HepG2 (cell line): ENCODE measurements at regions not wholly inside any gene's neighbourhood (a gene's known extent, or its start where the extent isn't known, plus 50 kb on each side); places are given as distances from the start of the nearest gene placed in this dataset.

Experiments
- ATAC-seq: fragments of 200-7000 bp; cut with Tn5 transposase; 3 replicates; pipeline ENCODE4 v1.9.1; 2020; ENCODE audit warnings: mild to moderate bottlenecking, moderate library complexity
- BruUV-seq: library from RNA; stranded (reverse); fragments of 400-500 nt; replicated peaks from 2 replicates; lab custom pipeline; 2021; lab: Mats Ljungman, UMichigan
- CTCF ChIA-PET: fragments of 300-600 bp; formaldehyde crosslinking; extraction: SDS; loops from one replicate; lab custom pipeline; 2021; ENCODE audit warnings: low total read pairs, inconsistent platforms, low intra/inter-chr PET ratio; lab: Yijun Ruan, JAX
- POLR2A ChIA-PET: fragments of 350-600 bp; sonication (Branson Sonifier 250); formaldehyde crosslinking; loops from one replicate; lab custom pipeline; 2020; ENCODE audit warnings: antibody characterized with exemption, inconsistent platforms; lab: Yijun Ruan, JAX
- DNase-seq: peaks from one replicate; pipeline ENCODE4 v3.0.0-alpha.2; 2015; ENCODE audit warnings: low spot score
- FAIRE-seq: peaks from 3 replicates; lab custom pipeline; 2011; peaks lifted over from hg19 to GRCh38; lab: Jason Lieb, UNC
- H2AFZ ChIP-seq: one replicate; pipeline ENCODE4 v1.6.1; 2011; ENCODE audit warnings: low read length, inconsistent platforms
- H3K27ac ChIP-seq: fragments of 300-600 bp; 3 replicates; pipeline ENCODE4 v1.8.0; 2011; ENCODE audit warnings: mixed run types, mild to moderate bottlenecking, mixed read lengths, low read length, inconsistent platforms; ENCODE audit not compliant: insufficient read depth; ENCODE audit errors: extremely low read length
- H3K27me3 ChIP-seq, 2 experiments: fragments of 200-600 bp in 1 of 2; 2 replicates in 1 of 2; 3 replicates in 1 of 2; pipeline versions ENCODE4 v1.6.0 to v1.8.0; 2011; ENCODE audit warnings: low read length in 2 of 2, mild to moderate bottlenecking in 2 of 2, moderate library complexity in 2 of 2, inconsistent platforms in 1 of 2; ENCODE audit not compliant: insufficient read depth in 2 of 2, control insufficient read depth in 1 of 2
- H3K36me3 ChIP-seq, 2 experiments: fragments of 200-600 bp in 1 of 2; replicated peaks in 1 of 2; 2 replicates in 1 of 2; 3 replicates in 1 of 2; pipeline versions ENCODE4 v1.5.1 to v1.8.0; 2011; ENCODE audit warnings: low read length in 2 of 2, inconsistent platforms in 1 of 2; ENCODE audit not compliant: insufficient read depth in 2 of 2, control insufficient read depth in 1 of 2
- H3K4me1 ChIP-seq: 2 replicates; pipeline ENCODE4 v1.5.1; 2012; ENCODE audit warnings: low read length, inconsistent platforms; ENCODE audit not compliant: insufficient read depth
- H3K4me2 ChIP-seq: 2 replicates; pipeline ENCODE4 v1.6.0; 2011; ENCODE audit warnings: low read depth, low read length, inconsistent platforms
- H3K4me3 ChIP-seq, 3 experiments: fragments of 200-600 bp in 1 of 3; sonication (generic), shearing (Covaris generic) in 1 of 3; replicated peaks in 1 of 3; 2 replicates each; pipeline ENCODE4 v1.5.1; 2011 to 2016; ENCODE audit warnings: low read length in 3 of 3, inconsistent platforms in 2 of 3, low read depth in 2 of 3, mild to moderate bottlenecking in 2 of 3, control low read depth in 1 of 3, mixed read lengths in 1 of 3; ENCODE audit not compliant: insufficient read depth in 1 of 3
- H3K79me2 ChIP-seq: one replicate; pipeline ENCODE4 v1.6.1; 2011; ENCODE audit warnings: low read length, inconsistent platforms; ENCODE audit not compliant: insufficient read depth
- H3K9ac ChIP-seq: 2 replicates; pipeline ENCODE4 v1.6.0; 2011; ENCODE audit warnings: mild to moderate bottlenecking, low read depth, low read length, inconsistent platforms; ENCODE audit not compliant: insufficient read depth
- H3K9me3 ChIP-seq: 2 replicates; pipeline ENCODE4 v1.5.1; 2012; ENCODE audit warnings: mild to moderate bottlenecking, low read length
- H4K20me1 ChIP-seq: 2 replicates; pipeline ENCODE4 v1.6.0; 2011; ENCODE audit warnings: inconsistent platforms, mild to moderate bottlenecking, low read length, moderate library complexity; ENCODE audit not compliant: insufficient read depth
- CREB1 ChIP-seq, 2 experiments: fragments of 450-650 bp in 1 of 2; IDR thresholded peaks; 2 replicates each; pipeline ENCODE4 v1.6.1; 2016 to 2017; ENCODE audit warnings: control low read depth in 1 of 2, mild to moderate bottlenecking in 1 of 2, missing compliant biosample characterization in 1 of 2, missing genetic modification characterization in 1 of 2
- CSRNP2 ChIP-seq: sonication (generic); formaldehyde crosslinking; conservative IDR thresholded peaks from 2 replicates; pipeline ENCODE4 v1.8.0; 2022; ENCODE audit warnings: low read depth, missing genetic modification reagents
- DMAP1 ChIP-seq: IDR thresholded peaks from 2 replicates; pipeline ENCODE4 v1.6.1; 2016
- DRAP1 ChIP-seq: IDR thresholded peaks from 2 replicates; pipeline ENCODE4 v1.6.1; 2016; ENCODE audit warnings: missing genetic modification reagents, missing compliant biosample characterization
- HOXA9 ChIP-seq: sonication (generic); formaldehyde crosslinking; IDR thresholded peaks from 2 replicates; pipeline ENCODE4 v1.8.1; 2022; ENCODE audit warnings: missing genetic modification reagents, mild to moderate bottlenecking, moderate library complexity, borderline replicate concordance
- KDM2A ChIP-seq: sonication (generic); formaldehyde crosslinking; IDR thresholded peaks from 2 replicates; pipeline ENCODE4 v1.4.0; 2020; ENCODE audit warnings: low read depth, missing genetic modification reagents, borderline replicate concordance
- MTA3 ChIP-seq: sonication (generic); formaldehyde crosslinking; IDR thresholded peaks from 2 replicates; pipeline ENCODE4 v1.4.0; 2020; ENCODE audit warnings: missing genetic modification reagents
- PHF20 ChIP-seq: sonication (generic); formaldehyde crosslinking; IDR thresholded peaks from 2 replicates; pipeline ENCODE4 v1.5.0; 2020; ENCODE audit warnings: mild to moderate bottlenecking, missing genetic modification reagents
- SP2 ChIP-seq: sonication (generic); formaldehyde crosslinking; IDR thresholded peaks from 2 replicates; pipeline ENCODE4 v1.5.1; 2020; ENCODE audit warnings: mild to moderate bottlenecking, missing genetic modification reagents
- TARDBP ChIP-seq: sonication (generic); formaldehyde crosslinking; IDR thresholded peaks from 2 replicates; pipeline ENCODE4 v1.8.0; 2022; ENCODE audit warnings: mild to moderate bottlenecking, missing genetic modification reagents
- ZNF124 ChIP-seq: sonication (generic); formaldehyde crosslinking; IDR thresholded peaks from 2 replicates; pipeline ENCODE4 v1.4.0; 2020; ENCODE audit warnings: missing genetic modification reagents
- ZNF317 ChIP-seq: sonication (generic); formaldehyde crosslinking; IDR thresholded peaks from 2 replicates; pipeline ENCODE4 v1.5.0; 2020; ENCODE audit warnings: mild to moderate bottlenecking, missing genetic modification reagents
- ZNF441 ChIP-seq: sonication (generic); formaldehyde crosslinking; IDR thresholded peaks from 2 replicates; pipeline ENCODE4 v1.7.0; 2021; ENCODE audit warnings: missing genetic modification reagents, borderline replicate concordance
- WGBS: methylation state at CpG from one replicate; pipeline ENCODE4 v1.1.6; 2017; ENCODE audit warnings: low lambda C conversion rate; 5-methylcytosine and 5-hydroxymethylcytosine counted together
- in situ Hi-C: cut with HindIII; loops from 2 replicates; pipeline ENCODE4 v1.10.0; 2017; ENCODE audit warnings: low pct_unique_long_range_greater_than_20kb; ENCODE audit not compliant: extremely low pct_ligation_motif_present
- intact Hi-C: fragments of 100-400 bp; cut with micrococcal nuclease; formaldehyde crosslinking; loops from one replicate; pipeline ENCODE4 v1.10.0; 2022; ENCODE audit not compliant: unreplicated experiment
- TF ChIP-seq, protein P1 (sequence below): sonication (generic); formaldehyde crosslinking; IDR thresholded peaks from 2 replicates; pipeline ENCODE4 v1.4.0; 2020; ENCODE audit warnings: mild to moderate bottlenecking, missing genetic modification reagents

DNA sequence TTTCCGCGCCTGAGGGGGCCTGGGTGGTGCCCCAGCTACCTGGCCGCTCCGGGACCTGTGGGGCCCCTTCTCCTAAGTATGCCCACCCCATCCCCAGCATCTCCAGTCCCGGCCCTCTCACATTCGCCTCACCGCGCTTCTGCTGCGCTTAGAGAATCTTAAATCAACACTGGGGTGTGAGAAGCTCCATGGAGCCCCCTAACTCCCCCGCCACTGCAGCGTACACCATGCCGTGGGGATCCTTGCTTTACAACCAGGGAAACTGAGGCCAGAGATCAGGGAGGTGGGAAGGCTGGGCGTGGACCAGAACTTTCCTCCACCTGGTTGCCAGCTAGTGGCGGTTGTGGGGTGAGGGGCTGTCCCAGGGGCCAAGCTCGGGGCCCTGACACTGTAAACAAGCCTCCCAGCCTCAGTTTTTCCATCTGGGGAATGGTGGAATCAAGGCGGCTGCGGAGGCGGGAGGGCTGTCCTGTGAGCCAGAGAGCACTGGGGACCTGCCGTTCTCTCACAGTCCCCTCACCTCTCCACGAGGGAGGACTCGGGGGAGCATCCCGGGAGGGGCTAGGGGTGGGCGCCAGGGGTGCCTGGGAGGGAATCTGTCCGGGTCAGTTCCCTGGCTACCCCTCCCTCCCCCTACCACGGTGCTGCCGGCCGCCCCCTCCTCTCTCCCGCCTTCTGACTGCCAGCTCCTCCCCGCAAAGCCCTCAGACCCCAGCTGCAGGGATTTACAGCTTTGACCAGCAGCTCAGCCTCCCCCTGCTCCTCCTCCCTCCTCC, 161.2 kb downstream of the C9orf50 start (continued):
- TF ChIP-seq ZNF441 (CRISPR knock-in tag) (peak; percentile 7; the same call in 1 of the 2 replicates), TARDBP (CRISPR knock-in tag) (0 out of 2 replicates have a peak, but pooled peaks have one; percentile 8), ZNF317 (CRISPR knock-in tag) (no peak), KDM2A (CRISPR knock-in tag) (0 out of 2 replicates have a peak, but pooled peaks have one; percentile 2)

DNA sequence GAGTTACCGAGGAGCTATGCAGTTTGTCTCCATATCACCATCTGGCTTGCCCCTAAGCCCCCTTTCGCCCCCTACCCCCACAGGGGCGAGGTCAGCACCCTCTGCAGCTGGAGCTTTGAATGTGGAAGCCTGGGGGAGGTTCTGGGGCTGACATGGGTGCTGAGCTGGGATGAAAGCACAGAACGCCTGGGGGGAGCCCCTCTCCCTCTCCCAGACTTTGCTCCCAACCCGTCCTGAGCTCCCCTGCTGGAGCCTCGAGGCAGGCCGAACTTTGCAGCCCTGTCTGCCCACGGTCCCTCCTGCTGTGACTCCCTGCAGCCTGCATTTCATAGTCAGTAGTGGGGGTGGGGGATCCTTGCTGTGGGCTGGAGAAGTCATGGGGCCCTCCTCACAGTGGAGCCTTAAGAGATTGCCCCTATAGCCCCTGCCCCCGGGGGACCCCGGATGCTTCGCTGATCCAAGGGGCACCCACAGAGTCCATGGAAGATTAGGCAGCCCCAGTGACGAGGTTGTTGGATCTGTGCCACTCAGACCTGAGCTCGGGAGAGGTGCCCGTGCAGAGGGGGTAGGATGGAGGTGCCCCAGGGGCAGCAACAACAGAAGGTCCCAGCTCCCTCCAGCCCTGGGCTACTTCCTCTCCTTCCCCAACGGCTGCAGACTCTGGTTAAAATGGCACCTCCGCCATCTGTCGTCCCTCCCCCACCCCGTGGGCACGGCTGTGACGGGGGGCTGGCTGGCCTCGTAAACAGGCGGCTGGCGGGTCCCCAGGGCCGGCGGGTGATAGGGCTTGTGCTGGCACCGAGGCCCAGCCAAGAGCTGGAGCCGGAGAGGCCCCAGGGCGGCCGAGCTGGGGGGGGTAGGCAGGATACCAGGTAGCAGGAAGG, 162.0 kb downstream of the C9orf50 start:
- in situ Hi-C loops = no loop called here
- Histone ChIP-seq H3K36me3 (no peaks in the 10 kb centered on the region), H3K79me2 (no peaks in the 10 kb centered on the region), H3K4me3 (peak overlapping the region; percentile 21 to 70 (median 40)), H3K27ac (peak overlapping the region; percentile 44), H3K27me3 (peaks cover under 1 to 5% of the 10 kb centered on the region in 2 experiments; a peak in 2 of 5 replicates), H3K4me2 (peak overlapping the region; percentile 99), H3K4me1 (peaks cover 46% of the 10 kb centered on the region), H3K9me3 (no peaks in the 10 kb centered on the region), H4K20me1 (no peaks in the 10 kb centered on the region), H2AFZ (no peak overlapping the region), H3K9ac (peak overlapping the region; percentile 57)
- 0% methylated on average over 11 of the region's 29 CpGs for WGBS
- POLR2A ChIA-PET = interaction anchor here (0.7 to 4.3 kb wide), 24 partner anchors 11 to 285 kb away, joined by 3 to 53 read pairs (median 6); partner anchors contain the start of gene IER5L
- no peak for DNase-seq
- no TSS peak for BruUV-seq
- peak; percentile 63 for ATAC-seq
- no peak for FAIRE-seq
- CTCF ChIA-PET = no interaction called here
- intact Hi-C loops = no loop called here
- TF ChIP-seq, protein P1, sequence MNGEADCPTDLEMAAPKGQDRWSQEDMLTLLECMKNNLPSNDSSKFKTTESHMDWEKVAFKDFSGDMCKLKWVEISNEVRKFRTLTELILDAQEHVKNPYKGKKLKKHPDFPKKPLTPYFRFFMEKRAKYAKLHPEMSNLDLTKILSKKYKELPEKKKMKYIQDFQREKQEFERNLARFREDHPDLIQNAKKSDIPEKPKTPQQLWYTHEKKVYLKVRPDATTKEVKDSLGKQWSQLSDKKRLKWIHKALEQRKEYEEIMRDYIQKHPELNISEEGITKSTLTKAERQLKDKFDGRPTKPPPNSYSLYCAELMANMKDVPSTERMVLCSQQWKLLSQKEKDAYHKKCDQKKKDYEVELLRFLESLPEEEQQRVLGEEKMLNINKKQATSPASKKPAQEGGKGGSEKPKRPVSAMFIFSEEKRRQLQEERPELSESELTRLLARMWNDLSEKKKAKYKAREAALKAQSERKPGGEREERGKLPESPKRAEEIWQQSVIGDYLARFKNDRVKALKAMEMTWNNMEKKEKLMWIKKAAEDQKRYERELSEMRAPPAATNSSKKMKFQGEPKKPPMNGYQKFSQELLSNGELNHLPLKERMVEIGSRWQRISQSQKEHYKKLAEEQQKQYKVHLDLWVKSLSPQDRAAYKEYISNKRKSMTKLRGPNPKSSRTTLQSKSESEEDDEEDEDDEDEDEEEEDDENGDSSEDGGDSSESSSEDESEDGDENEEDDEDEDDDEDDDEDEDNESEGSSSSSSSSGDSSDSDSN = peak; percentile 51
- no peak for TF ChIP-seq ZNF124 (CRISPR knock-in tag)
- no peak for TF ChIP-seq MTA3 (CRISPR knock-in tag)
- no peak for TF ChIP-seq CREB1 (IDR thresholded peaks at IDR 0.05)
- no peak for TF ChIP-seq CREB1 (CRISPR knock-in tag; IDR thresholded peaks at IDR 0.05)
- TF ChIP-seq PHF20 (CRISPR knock-in tag) = peak; percentile 21; the same call in 1 of the 2 replicates
- TF ChIP-seq SP2 (CRISPR knock-in tag) = no peak
- no peak for TF ChIP-seq CSRNP2 (CRISPR knock-in tag)
- no peak for TF ChIP-seq HOXA9 (CRISPR knock-in tag)
- TF ChIP-seq DMAP1 (CRISPR knock-in tag) = 0 out of 2 replicates have a peak, but pooled peaks have one; percentile 61
- TF ChIP-seq DRAP1 (CRISPR knock-in tag) = no peak
